GM10266 (cell line): ENCODE measurements at regions not wholly inside any gene's neighbourhood (a gene's known extent, or its start where the extent isn't known, plus 50 kb on each side); places are given as distances from the start of the nearest gene placed in this dataset.
"Not testable (repeated sequence)": the region's sequence is repeated elsewhere in the genome, so short reads cannot be mapped to it uniquely, and the experiment has no call there.

Source experiments
- DNase-seq: peaks from one replicate; pipeline ENCODE4 v3.0.0; 2012; ENCODE audit errors: extremely low spot score
- CTCF ChIP-seq: IDR thresholded peaks from 2 replicates; pipeline ENCODE4 v1.5.1; 2012; ENCODE audit warnings: mild to moderate bottlenecking, low read depth; ENCODE audit not compliant: control insufficient read depth, insufficient read depth; ENCODE audit errors: missing control alignments

GRCh38 chr21:8992731-8993174 lies 1528.6 kb upstream of the TPTE start:
- TF ChIP-seq CTCF: no peak
- DNase-seq: peak; percentile 53

DNA sequence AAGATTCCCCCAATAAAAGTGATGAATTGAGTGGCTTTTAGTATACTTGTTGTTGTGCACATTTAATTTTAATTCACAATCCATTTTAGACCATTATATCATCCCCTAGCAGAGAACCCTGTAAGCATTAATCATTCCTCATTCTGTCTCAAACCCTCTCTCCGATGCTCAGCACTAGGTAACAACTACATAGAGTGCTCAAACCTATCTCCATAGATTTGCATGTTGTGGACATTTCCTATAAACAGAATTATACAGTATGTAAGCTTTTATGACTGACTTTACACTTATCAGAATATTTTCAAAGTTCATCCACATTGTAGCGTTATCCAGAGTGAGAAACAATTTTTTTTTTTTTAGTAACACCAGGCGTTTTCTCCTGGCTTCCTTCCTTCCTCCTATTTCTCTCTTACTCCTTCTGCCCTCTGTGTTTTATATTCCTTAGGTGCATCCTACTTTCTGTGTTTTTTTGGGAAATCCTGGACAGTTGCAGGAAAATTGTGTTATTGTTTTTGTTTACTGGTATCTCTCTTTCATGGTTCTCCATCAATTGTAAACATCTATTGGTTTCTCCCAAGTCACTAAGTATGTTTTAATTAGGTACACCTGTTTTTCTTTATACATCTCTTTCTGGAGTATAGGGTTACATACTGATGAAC lies 1528.0 kb upstream of the TPTE start:
- no peak for TF ChIP-seq CTCF
- DNase-seq: peak; percentile 23

DNA sequence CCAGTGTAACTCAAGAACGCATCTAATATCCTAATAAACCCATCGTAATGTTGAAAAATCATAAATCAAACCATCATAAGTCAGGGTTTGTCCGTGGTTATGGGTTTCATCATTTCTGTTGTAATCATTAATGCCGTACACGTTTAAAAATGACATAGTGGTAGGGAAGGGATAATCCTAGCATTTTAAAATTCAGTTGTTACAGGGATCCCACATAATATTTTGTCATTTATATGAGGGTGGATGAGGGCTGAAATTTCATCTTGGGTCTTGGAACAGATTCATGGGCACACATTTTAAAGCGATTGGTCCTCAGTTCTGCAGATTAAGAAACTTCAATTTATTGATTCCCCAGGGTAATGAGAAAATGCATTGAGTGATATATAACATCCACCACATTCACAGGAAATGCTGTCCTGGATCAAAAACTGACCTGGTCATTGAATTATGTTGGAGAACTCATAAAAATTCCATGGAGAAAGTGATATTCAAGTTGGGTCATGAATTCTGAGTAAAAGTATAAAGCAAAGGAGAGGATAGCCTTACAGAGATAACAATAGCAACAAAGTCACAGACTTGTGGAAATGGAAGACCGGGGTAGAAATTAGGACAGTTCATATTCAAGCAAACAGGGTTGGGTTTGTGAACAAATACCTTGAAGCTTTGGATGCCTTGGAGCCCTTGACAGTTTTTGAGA lies 1527.3 kb upstream of the TPTE start:
- peak; percentile 32 for DNase-seq
- no peak for TF ChIP-seq CTCF

DNA sequence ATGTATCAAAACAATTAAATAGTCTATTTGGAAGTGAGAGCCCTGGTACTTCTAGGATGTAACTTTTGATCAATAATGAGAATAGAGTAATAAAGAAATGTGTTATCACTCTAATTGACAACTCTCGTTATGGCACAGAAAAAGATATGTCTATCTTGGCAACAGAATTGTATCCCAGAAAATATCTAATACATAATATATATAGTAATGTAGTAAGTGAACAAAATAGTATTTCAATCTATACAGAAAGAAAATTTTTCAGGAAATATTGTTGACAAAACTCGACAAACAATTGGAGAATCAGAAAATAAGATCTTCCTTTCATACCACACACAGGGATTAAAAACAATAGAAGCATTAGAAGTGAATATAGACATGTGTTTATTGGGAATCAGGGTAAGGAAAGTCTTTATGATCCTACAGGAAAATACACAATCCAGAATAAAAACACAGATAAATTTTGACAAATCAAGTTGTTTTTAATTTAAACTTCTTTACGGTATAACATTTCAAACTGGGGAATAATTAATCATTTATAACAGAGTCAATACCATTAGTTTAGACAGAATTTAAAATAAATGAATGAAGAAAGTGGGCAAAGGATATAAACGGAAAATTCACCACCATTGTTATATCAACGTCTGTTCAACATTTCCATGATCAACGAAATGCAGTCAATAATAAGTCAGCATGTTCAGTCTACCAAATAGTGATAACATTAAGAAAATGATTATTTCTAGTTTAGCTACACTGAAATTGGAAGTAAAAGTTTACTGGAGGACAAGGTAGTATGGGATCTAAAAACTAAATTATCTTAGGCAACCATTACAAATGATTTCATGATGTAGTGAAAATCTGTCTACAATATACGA lies 1526.5 kb upstream of the TPTE start:
- no peak for TF ChIP-seq CTCF

GRCh38 chr21:8996487-8996968 lies 1524.9 kb upstream of the TPTE start:
- DNase-seq: not testable (repeated sequence)

More for the DNA sequence above, 1526.5 kb upstream of the TPTE start:
- DNase-seq: peak; percentile 32

DNA sequence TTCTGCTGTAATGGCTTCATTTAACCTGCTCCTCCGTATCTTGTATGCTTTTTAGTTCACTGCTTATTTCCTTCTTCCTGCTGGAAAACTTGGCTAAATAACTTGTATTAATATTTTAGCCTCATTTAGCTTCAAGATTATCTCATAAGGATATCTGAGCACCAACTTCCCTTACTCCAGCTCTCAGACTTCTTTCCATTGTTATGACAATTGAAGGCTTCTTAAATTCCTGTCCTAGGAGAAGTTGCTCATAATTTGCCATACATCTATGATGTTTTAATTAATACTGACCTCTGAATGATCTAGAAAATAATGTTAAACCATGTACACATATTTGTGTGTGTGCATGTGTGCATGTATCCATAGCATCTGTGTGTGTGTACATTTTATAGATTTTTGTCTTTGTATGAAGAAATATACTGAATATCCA lies 1524.4 kb upstream of the TPTE start:
- DNase-seq: no peak
- TF ChIP-seq CTCF: no peak

- not testable (repeated sequence) for DNase-seq
These were observed 1523.7 kb upstream of the TPTE start for GRCh38 chr21:8997443-8998390.

DNA sequence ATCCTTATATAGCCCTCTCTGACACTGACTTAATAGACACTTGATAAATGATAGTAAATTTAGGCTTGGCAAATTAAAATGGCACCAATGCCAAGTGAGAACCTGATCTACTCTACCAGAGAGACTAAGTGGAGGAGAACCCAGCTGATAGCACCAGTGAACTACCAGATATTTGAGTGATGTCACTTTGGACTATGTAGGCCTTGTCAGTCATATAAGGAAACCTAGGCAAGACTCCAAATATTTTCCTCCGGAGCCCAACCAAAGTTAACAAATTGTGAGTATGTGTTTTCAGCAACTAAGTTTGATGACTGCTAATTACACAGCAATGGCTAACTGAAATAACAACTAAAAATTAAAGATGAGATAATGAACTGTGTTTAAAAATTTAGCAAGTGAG lies 1522.9 kb upstream of the TPTE start:
- not testable (repeated sequence) for DNase-seq
